Ishikawa (cell line): ENCODE measurements at regions not wholly inside any gene's neighbourhood (a gene's known extent, or its start where the extent isn't known, plus 50 kb on each side); places are given as distances from the start of the nearest gene placed in this dataset.

ENCODE experiments used
- CEBPB ChIP-seq: IDR thresholded peaks from 2 replicates; pipeline ENCODE4 v1.6.1; 2012
- CREB1 ChIP-seq: IDR thresholded peaks from 2 replicates; pipeline ENCODE4 v1.6.1; 2012; ENCODE audit warnings: low read depth
- EGR1 ChIP-seq: IDR thresholded peaks from 2 replicates; pipeline ENCODE4 v1.6.1; 2012
- EP300 ChIP-seq: IDR thresholded peaks from 2 replicates; pipeline ENCODE4 v1.6.1; 2012; ENCODE audit warnings: borderline replicate concordance
- RAD21 ChIP-seq: IDR thresholded peaks from 2 replicates; pipeline ENCODE4 v1.6.1; 2012; ENCODE audit warnings: low read depth
- YY1 ChIP-seq: IDR thresholded peaks from 2 replicates; pipeline ENCODE4 v1.6.1; 2012; ENCODE audit warnings: low read depth
- TF ChIP-seq, protein P1 (sequence below): IDR thresholded peaks from 2 replicates; pipeline ENCODE4 v1.6.1; 2012

DNA sequence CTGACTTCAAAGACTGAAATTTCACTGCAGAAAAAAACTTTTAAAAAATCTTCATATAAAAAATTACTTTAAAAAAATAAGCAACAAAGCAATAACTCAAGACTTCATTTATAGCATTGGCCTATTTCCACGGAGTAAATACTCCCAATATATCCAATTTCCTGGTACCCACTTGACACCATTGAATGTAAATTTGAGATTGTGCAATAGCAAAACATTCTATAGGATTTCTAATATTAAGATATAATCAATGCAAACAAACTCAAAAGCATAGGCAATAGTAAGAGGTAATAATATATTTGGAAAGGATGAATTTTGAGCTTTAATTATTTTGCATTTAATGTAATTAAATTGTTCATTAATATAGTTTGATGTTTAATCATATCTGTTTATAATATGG, 148.0 kb upstream of the CNTN6 start:
- TF ChIP-seq, protein P1, sequence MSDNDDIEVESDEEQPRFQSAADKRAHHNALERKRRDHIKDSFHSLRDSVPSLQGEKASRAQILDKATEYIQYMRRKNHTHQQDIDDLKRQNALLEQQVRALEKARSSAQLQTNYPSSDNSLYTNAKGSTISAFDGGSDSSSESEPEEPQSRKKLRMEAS = no peak
- no peak for TF ChIP-seq YY1
- TF ChIP-seq EP300 = no peak
- no peak for TF ChIP-seq EGR1
- TF ChIP-seq RAD21 = no peak
- TF ChIP-seq CREB1 = no peak
- no peak for TF ChIP-seq CEBPB
